HEK293 (cell line): ENCODE measurements at regions not wholly inside any gene's neighbourhood (a gene's known extent, or its start where the extent isn't known, plus 50 kb on each side); places are given as distances from the start of the nearest gene placed in this dataset.

Source experiments
- CTCF ChIA-PET: fragments of 350-600 bp; formaldehyde crosslinking; extraction: SDS; loops from one replicate; lab custom pipeline; 2021; ENCODE audit warnings: antibody characterized with exemption; lab: Yijun Ruan, JAX
- POLR2A ChIA-PET: fragments of 300-600 bp; formaldehyde crosslinking; extraction: SDS; loops from one replicate; lab custom pipeline; 2020; ENCODE audit warnings: antibody characterized with exemption, inconsistent platforms; lab: Yijun Ruan, JAX
- H3K27ac ChIP-seq: fragments of 200-500 bp; sonication (Bioruptor generic); 2 replicates; pipeline ENCODE4 v1.5.1; 2014; ENCODE audit warnings: low read depth, low read length, control low read depth, inconsistent platforms; ENCODE audit errors: extremely low read depth
- H3K36me3 ChIP-seq, 2 experiments: fragments of 200-500 bp in 1 of 2; sonication (Bioruptor generic) in 1 of 2; 1 replicate in 1 of 2; 2 replicates in 1 of 2; pipeline ENCODE4 v1.5.1; 2014 to 2017; ENCODE audit warnings: inconsistent platforms in 2 of 2, low read length in 2 of 2; ENCODE audit not compliant: control insufficient read depth in 2 of 2, insufficient read depth in 1 of 2
- H3K4me1 ChIP-seq: fragments of 200-500 bp; sonication (Bioruptor generic); 2 replicates; pipeline ENCODE4 v1.5.1; 2014; ENCODE audit warnings: mild to moderate bottlenecking, low read length, inconsistent platforms; ENCODE audit not compliant: control insufficient read depth, insufficient read depth
- H3K4me3 ChIP-seq: 2 replicates; pipeline ENCODE4 v1.5.1; 2011; ENCODE audit warnings: low read depth, mild to moderate bottlenecking, control low read depth, low read length, moderate library complexity
- H3K9me3 ChIP-seq: fragments of 200-500 bp; sonication (Bioruptor generic); 2 replicates; pipeline ENCODE4 v1.5.1; 2014; ENCODE audit warnings: low read depth, low read length, inconsistent platforms; ENCODE audit not compliant: control insufficient read depth, insufficient read depth
- EGR2 ChIP-seq: fragments of 450-650 bp; formaldehyde crosslinking; IDR thresholded peaks from 2 replicates; pipeline ENCODE4 v1.5.1; 2016; ENCODE audit warnings: low read depth, missing biosample characterization, missing genetic modification characterization
- ELK4 ChIP-seq: IDR thresholded peaks from 2 replicates; pipeline ENCODE4 v1.6.1; 2011; ENCODE audit warnings: mild to moderate bottlenecking, low read depth, low read length, borderline replicate concordance
- HOXA7 ChIP-seq: sonication (generic); formaldehyde crosslinking; IDR thresholded peaks from 2 replicates; pipeline ENCODE4 v1.8.1; 2022; ENCODE audit warnings: missing genetic modification reagents, borderline replicate concordance
- RBAK ChIP-seq: fragments of 450-650 bp; formaldehyde crosslinking; IDR thresholded peaks from 2 replicates; pipeline ENCODE4 v1.5.1; 2016; ENCODE audit warnings: missing biosample characterization, missing genetic modification characterization
- REST ChIP-seq: fragments of 450-650 bp; formaldehyde crosslinking; IDR thresholded peaks from 2 replicates; pipeline ENCODE4 v1.5.1; 2016; ENCODE audit warnings: missing biosample characterization, missing genetic modification characterization
- SP2 ChIP-seq: fragments of 450-650 bp; formaldehyde crosslinking; IDR thresholded peaks from 2 replicates; pipeline ENCODE4 v1.5.1; 2016; ENCODE audit warnings: missing biosample characterization, missing genetic modification characterization
- TRIM28 ChIP-seq: IDR thresholded peaks from 2 replicates; pipeline ENCODE4 v1.6.1; 2011; ENCODE audit warnings: low read length, control low read depth, borderline replicate concordance
- ZEB2 ChIP-seq: fragments of 450-650 bp; formaldehyde crosslinking; IDR thresholded peaks from 2 replicates; pipeline ENCODE4 v1.5.1; 2016; ENCODE audit warnings: missing biosample characterization, missing genetic modification characterization
- ZNF146 ChIP-seq: fragments of 450-650 bp; formaldehyde crosslinking; IDR thresholded peaks from 2 replicates; pipeline ENCODE4 v1.5.1; 2016; ENCODE audit warnings: missing biosample characterization, missing genetic modification characterization
- ZNF16 ChIP-seq: fragments of 450-650 bp; formaldehyde crosslinking; IDR thresholded peaks from 2 replicates; pipeline ENCODE4 v1.5.1; 2016; ENCODE audit warnings: low read depth, missing biosample characterization, missing genetic modification characterization
- ZNF19 ChIP-seq: fragments of 450-650 bp; formaldehyde crosslinking; IDR thresholded peaks from 2 replicates; pipeline ENCODE4; 2016; ENCODE audit warnings: missing biosample characterization, missing genetic modification characterization, low read depth
- ZNF202 ChIP-seq: fragments of 450-650 bp; formaldehyde crosslinking; IDR thresholded peaks from 2 replicates; pipeline ENCODE4 v1.5.1; 2016; ENCODE audit warnings: missing biosample characterization, missing genetic modification characterization, borderline replicate concordance
- ZNF37A ChIP-seq: fragments of 450-650 bp; IDR thresholded peaks from 2 replicates; pipeline ENCODE4 v1.5.1; 2018; ENCODE audit warnings: missing biosample characterization, missing genetic modification characterization
- ZNF391 ChIP-seq: fragments of 450-650 bp; formaldehyde crosslinking; IDR thresholded peaks from 2 replicates; pipeline ENCODE4 v1.5.1; 2016; ENCODE audit warnings: low read depth, missing biosample characterization, missing genetic modification characterization, borderline replicate concordance
- ZNF529 ChIP-seq: fragments of 450-650 bp; formaldehyde crosslinking; IDR thresholded peaks from 2 replicates; pipeline ENCODE4 v1.5.1; 2017; ENCODE audit warnings: missing genetic modification characterization, missing biosample characterization; ENCODE audit not compliant: insufficient replicate concordance
- ZNF585B ChIP-seq: fragments of 450-650 bp; formaldehyde crosslinking; IDR thresholded peaks from 2 replicates; pipeline ENCODE4 v1.5.1; 2016; ENCODE audit warnings: missing biosample characterization, missing genetic modification characterization
- ZNF621 ChIP-seq: fragments of 450-650 bp; formaldehyde crosslinking; IDR thresholded peaks from 2 replicates; pipeline ENCODE4 v1.5.1; 2017; ENCODE audit warnings: missing biosample characterization, missing genetic modification characterization
- ZNF623 ChIP-seq: fragments of 450-650 bp; formaldehyde crosslinking; IDR thresholded peaks from 2 replicates; pipeline ENCODE4 v1.5.1; 2016; ENCODE audit warnings: missing biosample characterization, missing genetic modification characterization
- ZNF830 ChIP-seq: fragments of 450-650 bp; IDR thresholded peaks from 2 replicates; pipeline ENCODE4 v1.5.0; 2018; ENCODE audit warnings: missing biosample characterization, missing genetic modification characterization, low read depth, mild to moderate bottlenecking, moderate library complexity
- ZSCAN23 ChIP-seq: fragments of 450-650 bp; formaldehyde crosslinking; IDR thresholded peaks from 2 replicates; pipeline ENCODE4 v1.5.1; 2016; ENCODE audit warnings: missing biosample characterization, missing genetic modification characterization
- TF ChIP-seq, protein P1 (sequence below): fragments of 450-650 bp; formaldehyde crosslinking; IDR thresholded peaks from 2 replicates; pipeline ENCODE4 v1.5.1; 2016; ENCODE audit warnings: missing biosample characterization, missing genetic modification characterization
- TF ChIP-seq, protein P2 (sequence below): fragments of 450-650 bp; formaldehyde crosslinking; IDR thresholded peaks from 2 replicates; pipeline ENCODE4 v1.5.1; 2016; ENCODE audit warnings: missing biosample characterization, missing genetic modification characterization

DNA sequence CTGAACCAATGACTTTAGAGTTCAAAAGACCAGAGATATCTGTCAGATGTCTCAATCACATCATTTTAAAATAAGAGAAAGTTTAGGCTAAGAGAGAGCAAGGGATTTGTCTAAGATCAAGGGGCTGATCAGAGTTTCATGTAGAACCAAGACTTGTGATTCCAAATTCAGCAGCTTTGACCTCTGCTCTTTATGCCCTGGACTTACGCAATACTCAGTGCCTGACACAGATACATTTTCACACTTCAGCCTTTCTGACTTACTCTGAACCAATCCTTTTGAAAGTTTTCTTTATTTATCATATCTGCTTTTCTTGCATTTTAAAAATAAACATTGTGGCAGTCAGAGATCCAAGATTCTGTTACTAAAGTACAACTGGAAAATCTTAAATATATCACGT, 428.0 kb downstream of the PLPP3 start (continued):
- no peak for TF ChIP-seq REST
- TF ChIP-seq ZNF621: no peak

- ChIA-PET CTCF (interaction anchor here (0.6 kb wide), 1 partner anchor 253 kb away, joined by 3 read pairs; no protein-coding TSS in a partner anchor), POLR2A (no interaction called here)
- Histone ChIP-seq H3K4me3 (no peak overlapping the region), H3K27ac (no peak overlapping the region), H3K9me3 (no peaks in the 10 kb centered on the region), H3K36me3 (no peaks in the 10 kb centered on the region), H3K4me1 (no peaks in the 10 kb centered on the region)
- TF ChIP-seq ZNF16 (tag by site-specific recombination): no peak
- TF ChIP-seq ZNF391 (tag by site-specific recombination): no peak
- TF ChIP-seq, protein P1, sequence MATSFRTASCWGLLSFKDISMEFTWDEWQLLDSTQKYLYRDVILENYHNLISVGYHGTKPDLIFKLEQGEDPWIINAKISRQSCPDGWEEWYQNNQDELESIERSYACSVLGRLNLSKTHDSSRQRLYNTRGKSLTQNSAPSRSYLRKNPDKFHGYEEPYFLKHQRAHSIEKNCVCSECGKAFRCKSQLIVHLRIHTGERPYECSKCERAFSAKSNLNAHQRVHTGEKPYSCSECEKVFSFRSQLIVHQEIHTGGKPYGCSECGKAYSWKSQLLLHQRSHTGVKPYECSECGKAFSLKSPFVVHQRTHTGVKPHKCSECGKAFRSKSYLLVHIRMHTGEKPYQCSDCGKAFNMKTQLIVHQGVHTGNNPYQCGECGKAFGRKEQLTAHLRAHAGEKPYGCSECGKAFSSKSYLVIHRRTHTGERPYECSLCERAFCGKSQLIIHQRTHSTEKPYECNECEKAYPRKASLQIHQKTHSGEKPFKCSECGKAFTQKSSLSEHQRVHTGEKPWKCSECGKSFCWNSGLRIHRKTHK (tag by site-specific recombination): no peak
- TF ChIP-seq ZNF830 (tag by site-specific recombination): no peak
- TF ChIP-seq ZNF529: no peak
- TF ChIP-seq HOXA7 (CRISPR knock-in tag): no peak
- TF ChIP-seq ZNF146 (tag by site-specific recombination): no peak
- TF ChIP-seq ZNF19: no peak
- no peak for TF ChIP-seq SP2 (tag by site-specific recombination)
- no peak for TF ChIP-seq TRIM28
- TF ChIP-seq EGR2 (tag by site-specific recombination): no peak
- TF ChIP-seq ZEB2 (tag by site-specific recombination): no peak
- TF ChIP-seq ZNF623 (tag by site-specific recombination): no peak
- TF ChIP-seq, protein P2, sequence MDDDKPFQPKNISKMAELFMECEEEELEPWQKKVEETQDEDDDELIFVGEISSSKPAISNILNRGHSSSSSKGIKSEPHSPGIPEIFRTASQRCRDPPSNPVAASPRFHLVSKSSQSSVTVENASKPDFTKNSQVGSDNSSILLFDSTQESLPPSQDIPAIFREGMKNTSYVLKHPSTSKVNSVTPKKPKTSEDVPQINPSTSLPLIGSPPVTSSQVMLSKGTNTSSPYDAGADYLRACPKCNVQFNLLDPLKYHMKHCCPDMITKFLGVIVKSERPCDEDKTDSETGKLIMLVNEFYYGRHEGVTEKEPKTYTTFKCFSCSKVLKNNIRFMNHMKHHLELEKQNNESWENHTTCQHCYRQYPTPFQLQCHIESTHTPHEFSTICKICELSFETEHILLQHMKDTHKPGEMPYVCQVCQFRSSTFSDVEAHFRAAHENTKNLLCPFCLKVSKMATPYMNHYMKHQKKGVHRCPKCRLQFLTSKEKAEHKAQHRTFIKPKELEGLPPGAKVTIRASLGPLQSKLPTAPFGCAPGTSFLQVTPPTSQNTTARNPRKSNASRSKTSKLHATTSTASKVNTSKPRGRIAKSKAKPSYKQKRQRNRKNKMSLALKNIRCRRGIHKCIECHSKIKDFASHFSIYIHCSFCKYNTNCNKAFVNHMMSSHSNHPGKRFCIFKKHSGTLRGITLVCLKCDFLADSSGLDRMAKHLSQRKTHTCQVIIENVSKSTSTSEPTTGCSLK (tag by site-specific recombination): no peak
These were observed 428.7 kb downstream of the PLPP3 start for GRCh38 chr1:56150441-56151215.

DNA sequence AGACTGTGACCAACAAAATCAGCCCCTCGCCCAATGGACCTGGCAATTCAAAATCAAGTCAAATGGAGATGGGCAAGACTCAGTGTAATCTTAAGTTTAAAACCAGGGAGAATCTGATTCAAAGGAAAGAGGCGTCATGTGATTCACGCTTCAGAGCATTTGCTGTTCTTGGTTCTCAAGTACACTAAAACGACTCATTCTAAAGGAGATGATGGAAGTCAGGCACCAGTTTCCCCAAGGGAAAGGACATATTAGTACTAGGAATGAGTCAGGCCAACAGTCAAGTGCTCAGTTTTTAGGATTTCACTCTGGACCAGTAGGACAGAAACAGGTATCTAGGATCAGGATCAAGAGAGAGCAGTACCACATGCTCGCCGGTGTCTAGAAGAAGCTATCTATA, 429.6 kb downstream of the PLPP3 start:
- POLR2A ChIA-PET: no interaction called here
- no peak overlapping the region for H3K4me3 ChIP-seq
- TF ChIP-seq ZNF37A (tag by site-specific recombination) (no peak), ZSCAN23 (no peak), ELK4 (no peak), RBAK (no peak), ZNF202 (no peak), ZNF585B (tag by site-specific recombination) (no peak)
- CTCF ChIA-PET: no interaction called here
- H3K4me1 ChIP-seq: no peaks in the 10 kb centered on the region
- no peaks in the 10 kb centered on the region for H3K9me3 ChIP-seq
- H3K36me3 ChIP-seq: no peaks in the 10 kb centered on the region
- H3K27ac ChIP-seq: no peak overlapping the region
